GM12865 (cell line): ENCODE measurements at regions not wholly inside any gene's neighbourhood (a gene's known extent, or its start where the extent isn't known, plus 50 kb on each side); places are given as distances from the start of the nearest gene placed in this dataset.
"Not testable (repeated sequence)": the region's sequence is repeated elsewhere in the genome, so short reads cannot be mapped to it uniquely, and the experiment has no call there.

Experiments
- DNase-seq: peaks from one replicate; pipeline ENCODE4 v3.0.0; 2010; ENCODE audit warnings: low read depth
- H3K4me3 ChIP-seq: 2 replicates; pipeline ENCODE4 v1.5.1; 2011; ENCODE audit warnings: mild to moderate bottlenecking, low read depth, low read length, control low read depth
- TF ChIP-seq, protein P1 (sequence below): IDR thresholded peaks from 2 replicates; pipeline ENCODE4 v1.5.1; 2011; ENCODE audit warnings: low read length, control low read depth, low read depth, inconsistent platforms; ENCODE audit not compliant: insufficient read depth; ENCODE audit errors: missing control alignments

DNA sequence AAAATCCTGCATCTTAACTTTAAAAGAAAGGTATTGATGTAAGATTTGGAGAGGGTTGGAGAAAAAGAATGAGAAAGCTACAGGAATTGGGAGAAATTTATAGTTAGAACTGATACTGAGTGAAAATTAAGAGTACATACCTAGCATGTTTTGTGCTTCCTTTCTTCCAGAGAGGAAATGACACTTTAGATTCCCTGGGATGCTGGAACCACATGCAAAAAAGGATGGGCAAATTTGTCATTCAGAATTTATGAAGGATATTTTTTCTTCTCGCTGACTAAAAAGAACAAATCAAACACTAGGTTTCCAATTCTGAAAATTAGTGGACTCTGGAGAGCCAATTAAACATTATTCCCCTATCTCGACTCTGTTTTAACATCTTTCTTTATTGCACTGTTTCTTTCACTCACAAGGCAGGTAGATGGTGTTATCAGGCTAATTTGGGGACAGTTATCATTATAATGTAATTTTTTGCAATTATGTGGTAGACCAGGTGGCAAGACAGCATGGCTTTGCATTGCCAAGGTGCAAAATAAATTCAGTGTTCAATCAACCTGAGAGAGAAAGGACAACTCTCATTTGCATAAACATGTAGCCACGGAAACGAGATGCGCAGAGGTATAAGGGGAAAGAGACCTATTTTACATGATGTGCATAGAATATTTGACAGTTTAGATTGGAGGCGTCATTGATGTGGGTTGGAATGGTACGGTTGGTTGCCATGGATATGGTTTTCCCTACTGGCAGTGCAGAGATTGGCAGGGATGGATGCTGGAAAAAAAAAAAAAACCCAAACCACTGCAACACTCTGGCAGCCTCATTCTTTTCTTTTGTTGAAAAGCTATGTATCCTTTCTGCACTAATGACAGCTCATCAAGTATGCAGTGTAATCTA, 320.4 kb upstream of the CCNH start:
- H3K4me3 ChIP-seq = no peak overlapping the region
- no peak for DNase-seq

DNA sequence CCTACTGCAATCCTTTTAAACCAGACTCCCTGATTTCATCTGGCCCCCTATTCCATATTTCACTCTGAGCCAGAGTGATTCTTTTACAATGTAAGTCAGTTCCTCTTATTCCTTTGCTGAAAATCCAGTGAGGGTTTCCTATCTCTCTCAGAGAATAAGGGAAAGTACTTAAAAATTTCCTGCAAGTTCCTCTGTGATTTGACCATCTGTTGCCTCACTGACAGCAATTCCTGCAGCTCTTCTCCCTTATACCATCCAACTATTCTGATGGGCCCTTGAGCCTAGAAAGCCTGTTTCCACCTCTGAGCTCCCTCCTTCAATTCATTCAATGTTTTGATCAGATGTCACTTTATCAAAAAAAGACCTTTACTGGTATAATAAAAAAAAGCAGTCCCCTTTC, 317.1 kb upstream of the CCNH start:
- no peak overlapping the region for H3K4me3 ChIP-seq
- DNase-seq = no peak
- TF ChIP-seq, protein P1, sequence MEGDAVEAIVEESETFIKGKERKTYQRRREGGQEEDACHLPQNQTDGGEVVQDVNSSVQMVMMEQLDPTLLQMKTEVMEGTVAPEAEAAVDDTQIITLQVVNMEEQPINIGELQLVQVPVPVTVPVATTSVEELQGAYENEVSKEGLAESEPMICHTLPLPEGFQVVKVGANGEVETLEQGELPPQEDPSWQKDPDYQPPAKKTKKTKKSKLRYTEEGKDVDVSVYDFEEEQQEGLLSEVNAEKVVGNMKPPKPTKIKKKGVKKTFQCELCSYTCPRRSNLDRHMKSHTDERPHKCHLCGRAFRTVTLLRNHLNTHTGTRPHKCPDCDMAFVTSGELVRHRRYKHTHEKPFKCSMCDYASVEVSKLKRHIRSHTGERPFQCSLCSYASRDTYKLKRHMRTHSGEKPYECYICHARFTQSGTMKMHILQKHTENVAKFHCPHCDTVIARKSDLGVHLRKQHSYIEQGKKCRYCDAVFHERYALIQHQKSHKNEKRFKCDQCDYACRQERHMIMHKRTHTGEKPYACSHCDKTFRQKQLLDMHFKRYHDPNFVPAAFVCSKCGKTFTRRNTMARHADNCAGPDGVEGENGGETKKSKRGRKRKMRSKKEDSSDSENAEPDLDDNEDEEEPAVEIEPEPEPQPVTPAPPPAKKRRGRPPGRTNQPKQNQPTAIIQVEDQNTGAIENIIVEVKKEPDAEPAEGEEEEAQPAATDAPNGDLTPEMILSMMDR = no peak

More for the DNA sequence above, 320.4 kb upstream of the CCNH start:
- TF ChIP-seq, protein P1 = no peak

DNA sequence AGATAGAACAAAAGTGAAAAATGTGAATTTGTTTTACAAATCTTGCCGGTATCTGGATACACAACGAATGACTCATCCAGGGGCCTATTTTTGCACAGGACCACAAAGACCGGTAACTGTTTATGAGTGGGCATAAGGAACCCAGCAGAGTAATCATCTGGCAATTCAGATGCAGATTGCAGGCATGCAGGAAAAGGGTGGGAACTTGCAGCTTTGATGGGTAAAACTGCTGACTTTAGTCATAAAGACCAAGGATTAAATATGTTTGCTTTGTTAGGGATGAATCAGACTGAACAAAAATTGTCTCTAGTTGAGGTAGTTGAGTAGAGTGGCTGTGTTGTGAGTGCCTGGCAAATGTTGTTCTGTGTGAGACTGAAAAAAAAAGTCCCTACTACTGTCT, 309.6 kb upstream of the CCNH start:
- no peak overlapping the region for H3K4me3 ChIP-seq
- TF ChIP-seq, protein P1 = no peak
- no peak for DNase-seq

DNA sequence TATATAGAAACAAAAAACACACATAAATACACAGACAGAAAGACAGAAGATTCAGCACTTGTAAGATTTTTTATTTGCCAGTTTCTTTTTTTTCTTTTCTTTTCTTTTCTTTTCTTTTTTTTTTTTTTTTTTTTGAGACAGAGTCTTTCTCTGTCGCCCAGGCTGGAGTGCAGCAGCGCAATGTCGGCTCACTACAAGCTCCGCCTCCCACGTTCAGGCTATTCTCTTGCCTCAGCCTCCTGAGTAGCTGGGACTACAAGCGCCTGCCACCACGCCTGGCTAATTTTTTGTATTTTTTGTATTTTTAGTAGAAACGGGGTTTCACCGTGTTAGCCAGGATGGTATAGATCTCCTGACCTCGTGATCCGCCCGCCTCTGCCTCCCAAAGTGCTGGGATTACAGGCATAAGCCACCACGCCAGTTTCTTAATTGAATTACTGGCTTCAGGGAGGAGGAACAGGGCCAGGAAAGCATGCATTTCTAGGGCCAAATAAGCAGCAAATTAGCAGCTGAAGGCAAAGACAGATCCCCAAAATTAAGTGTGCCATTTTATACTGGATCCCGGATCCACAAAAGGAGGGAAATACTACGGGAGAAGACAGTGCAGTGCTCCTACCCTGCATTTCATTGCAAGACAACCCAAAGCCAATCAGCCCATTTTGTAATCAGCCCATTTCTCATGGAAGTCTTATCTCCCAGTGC, 305.6 kb upstream of the CCNH start:
- DNase-seq, H3K4me3 ChIP-seq: not testable (repeated sequence)

DNA sequence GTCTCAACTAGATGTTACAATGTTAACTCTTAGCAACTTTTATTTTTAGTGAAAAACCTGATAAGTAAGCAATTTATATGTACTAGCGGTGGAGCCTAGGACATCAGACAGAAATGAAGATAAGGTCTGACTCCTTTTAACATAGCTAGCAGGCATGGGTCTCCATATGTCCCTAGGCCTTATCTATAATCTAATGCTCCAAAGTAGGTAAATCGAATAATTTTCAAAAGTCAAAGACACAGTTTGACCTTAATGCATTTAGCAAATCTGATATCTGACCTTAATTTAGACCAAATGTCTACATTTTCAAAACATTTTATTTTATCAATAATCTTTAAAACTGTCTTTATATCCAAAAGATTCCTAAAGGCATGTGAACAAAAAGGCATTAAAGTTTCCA, 305.0 kb upstream of the CCNH start:
- no peak for DNase-seq
- H3K4me3 ChIP-seq = no peak overlapping the region
- TF ChIP-seq, protein P1 = no peak

DNA sequence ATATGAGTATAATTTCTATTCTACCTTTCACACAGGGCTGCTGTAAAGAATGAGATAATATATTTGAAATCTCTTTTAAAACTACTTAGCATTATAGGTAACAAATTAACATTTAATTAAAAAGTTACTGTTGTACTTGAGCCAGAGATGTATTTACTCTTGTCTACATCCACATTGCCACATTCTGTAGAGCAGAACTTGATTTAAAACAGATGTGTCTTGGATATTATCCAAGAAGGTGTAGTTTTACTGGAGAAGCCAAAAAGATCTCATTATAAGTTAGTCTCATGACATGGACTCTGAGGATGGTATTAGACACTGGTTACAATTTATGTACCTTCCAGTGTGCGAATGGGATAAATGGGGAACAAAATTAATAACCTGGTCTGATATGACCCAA, 293.1 kb upstream of the CCNH start:
- DNase-seq = no peak
- no peak overlapping the region for H3K4me3 ChIP-seq
- TF ChIP-seq, protein P1 = no peak

DNA sequence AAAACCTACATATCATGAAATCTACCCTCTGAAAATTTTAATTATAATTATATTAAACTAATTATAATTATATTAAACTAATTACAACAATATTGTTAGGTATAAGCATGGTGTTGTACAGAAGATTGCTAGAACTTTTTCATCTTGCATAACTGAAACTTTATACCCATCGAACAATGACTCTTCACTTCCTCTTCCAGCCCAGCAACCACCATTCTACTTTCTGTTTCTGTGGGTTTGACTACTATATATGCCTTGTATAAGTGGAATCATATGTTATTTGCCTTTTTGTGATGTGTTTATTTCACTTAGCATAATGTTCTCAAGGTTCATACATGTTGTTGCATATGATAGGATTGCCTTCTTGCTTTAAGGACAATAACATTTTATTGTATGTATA, 274.2 kb upstream of the CCNH start:
- no peak overlapping the region for H3K4me3 ChIP-seq
- peak; percentile 30 for DNase-seq
- TF ChIP-seq, protein P1 = no peak
